A673 (cell line): ENCODE measurements at regions not wholly inside any gene's neighbourhood (a gene's known extent, or its start where the extent isn't known, plus 50 kb on each side); places are given as distances from the start of the nearest gene placed in this dataset.

ENCODE experiments used
- EZH2 ChIP-seq: fragments of 200-600 bp; sonication (generic); IDR thresholded peaks from 2 replicates; pipeline ENCODE4 v1.6.1; 2017; ENCODE audit warnings: borderline replicate concordance, low read depth, mild to moderate bottlenecking, mixed read lengths, antibody characterized with exemption, low read length; ENCODE audit not compliant: poor library complexity, severe bottlenecking
- TF ChIP-seq, protein P1 (sequence below): fragments of 300-800, 200-600 bp; sonication (generic); conservative IDR thresholded peaks from 2 replicates; pipeline ENCODE4 v1.5.1; 2017; ENCODE audit warnings: low read depth, mild to moderate bottlenecking, antibody characterized with exemption, low read length, moderate library complexity, mixed read lengths

- TF ChIP-seq, protein P1, sequence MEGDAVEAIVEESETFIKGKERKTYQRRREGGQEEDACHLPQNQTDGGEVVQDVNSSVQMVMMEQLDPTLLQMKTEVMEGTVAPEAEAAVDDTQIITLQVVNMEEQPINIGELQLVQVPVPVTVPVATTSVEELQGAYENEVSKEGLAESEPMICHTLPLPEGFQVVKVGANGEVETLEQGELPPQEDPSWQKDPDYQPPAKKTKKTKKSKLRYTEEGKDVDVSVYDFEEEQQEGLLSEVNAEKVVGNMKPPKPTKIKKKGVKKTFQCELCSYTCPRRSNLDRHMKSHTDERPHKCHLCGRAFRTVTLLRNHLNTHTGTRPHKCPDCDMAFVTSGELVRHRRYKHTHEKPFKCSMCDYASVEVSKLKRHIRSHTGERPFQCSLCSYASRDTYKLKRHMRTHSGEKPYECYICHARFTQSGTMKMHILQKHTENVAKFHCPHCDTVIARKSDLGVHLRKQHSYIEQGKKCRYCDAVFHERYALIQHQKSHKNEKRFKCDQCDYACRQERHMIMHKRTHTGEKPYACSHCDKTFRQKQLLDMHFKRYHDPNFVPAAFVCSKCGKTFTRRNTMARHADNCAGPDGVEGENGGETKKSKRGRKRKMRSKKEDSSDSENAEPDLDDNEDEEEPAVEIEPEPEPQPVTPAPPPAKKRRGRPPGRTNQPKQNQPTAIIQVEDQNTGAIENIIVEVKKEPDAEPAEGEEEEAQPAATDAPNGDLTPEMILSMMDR, result no peak
- no peak for TF ChIP-seq EZH2
Observed at GRCh38 chr11:113570906-113571305, 95.7 kb upstream of the DRD2 start.
